GM21619 (cell line): ENCODE measurements at regions not wholly inside any gene's neighbourhood (a gene's known extent, or its start where the extent isn't known, plus 50 kb on each side); places are given as distances from the start of the nearest gene placed in this dataset.
"Not testable (repeated sequence)": the region's sequence is repeated elsewhere in the genome, so short reads cannot be mapped to it uniquely, and the experiment has no call there.

Experiments
- ATAC-seq: cut with Tn5 transposase; IDR thresholded peaks from one replicate; pipeline ENCODE4 v1.9.1; 2021; ENCODE audit not compliant: unreplicated experiment

GRCh38 chr6:71197267-71197666, 91.3 kb upstream of the OGFRL1 start:
- no peak for ATAC-seq

- no peak for ATAC-seq
These were observed 90.8 kb upstream of the OGFRL1 start for GRCh38 chr6:71197780-71198179.

- ATAC-seq: no peak
These were observed 89.7 kb upstream of the OGFRL1 start for GRCh38 chr6:71198908-71199307.

- no peak for ATAC-seq
These were observed 88.9 kb upstream of the OGFRL1 start for GRCh38 chr6:71199736-71200135.

- no peak for ATAC-seq
These were observed 85.4 kb upstream of the OGFRL1 start for GRCh38 chr6:71203206-71203605.

- no peak for ATAC-seq
These were observed 83.9 kb upstream of the OGFRL1 start for GRCh38 chr6:71204741-71205140.

- ATAC-seq: no peak
These were observed 83.2 kb upstream of the OGFRL1 start for GRCh38 chr6:71205336-71205956.

- ATAC-seq: no peak
These were observed 82.5 kb upstream of the OGFRL1 start for GRCh38 chr6:71206089-71206488.

GRCh38 chr6:71209206-71209605, 79.4 kb upstream of the OGFRL1 start:
- ATAC-seq: no peak

GRCh38 chr6:71209626-71210025, 79.0 kb upstream of the OGFRL1 start:
- ATAC-seq: no peak

GRCh38 chr6:71211799-71212198, 76.8 kb upstream of the OGFRL1 start:
- no peak for ATAC-seq

- ATAC-seq: no peak
These were observed 68.1 kb upstream of the OGFRL1 start for GRCh38 chr6:71220466-71220865.

GRCh38 chr6:71222671-71223070, 65.9 kb upstream of the OGFRL1 start:
- ATAC-seq: no peak

- no peak for ATAC-seq
These were observed 64.6 kb upstream of the OGFRL1 start for GRCh38 chr6:71224011-71224410.

GRCh38 chr6:71226151-71226550, 62.5 kb upstream of the OGFRL1 start:
- no peak for ATAC-seq

- no peak for ATAC-seq
These were observed 60.1 kb upstream of the OGFRL1 start for GRCh38 chr6:71228461-71229041.

GRCh38 chr6:71229477-71229876, 59.1 kb upstream of the OGFRL1 start:
- ATAC-seq: no peak

GRCh38 chr6:71232890-71233289, 55.7 kb upstream of the OGFRL1 start:
- not testable (repeated sequence) for ATAC-seq

- no peak for ATAC-seq
These were observed 51.6 kb upstream of the OGFRL1 start for GRCh38 chr6:71236926-71237434.

- ATAC-seq: no peak
These were observed 50.3 kb upstream of the OGFRL1 start for GRCh38 chr6:71238351-71238750.
